Uterus (tissue), 2 donors: ENCODE measurements at regions not wholly inside any gene's neighbourhood (a gene's known extent, or its start where the extent isn't known, plus 50 kb on each side); places are given as distances from the start of the nearest gene placed in this dataset.

Experiments used
- CTCF ChIP-seq, 4 experiments: fragments of 200-600 bp in 2 of 4; fragments of 450-650 bp in 2 of 4; sonication (generic) in 2 of 4; IDR thresholded peaks; one replicate each; pipeline ENCODE4 v1.5.1; 2016 to 2019; ENCODE audit warnings: antibody characterized with exemption in 4 of 4, mild to moderate bottlenecking in 2 of 4, moderate library complexity in 1 of 4
- POLR2A ChIP-seq, 2 donors: fragments of 450-650 bp; IDR thresholded peaks; one replicate each; pipeline ENCODE4 v1.6.1; 2016; ENCODE audit warnings: antibody characterized with exemption in 2 of 2, mild to moderate bottlenecking in 1 of 2, moderate library complexity in 1 of 2

- TF ChIP-seq CTCF (IDR thresholded peaks at IDR 0.05) (no peak), POLR2A (IDR thresholded peaks at IDR 0.05) (no peak)
These were observed 107.0 kb downstream of the VEGFA start for GRCh38 chr6:43877036-43877435.
